GM19395 (cell line): ENCODE measurements at regions not wholly inside any gene's neighbourhood (a gene's known extent, or its start where the extent isn't known, plus 50 kb on each side); places are given as distances from the start of the nearest gene placed in this dataset.
"Not testable (repeated sequence)": the region's sequence is repeated elsewhere in the genome, so short reads cannot be mapped to it uniquely, and the experiment has no call there.

Experiments used
- ATAC-seq: cut with Tn5 transposase; IDR thresholded peaks from one replicate; pipeline ENCODE4 v1.9.1; 2021; ENCODE audit warnings: mild to moderate bottlenecking, moderate library complexity; ENCODE audit not compliant: unreplicated experiment

DNA sequence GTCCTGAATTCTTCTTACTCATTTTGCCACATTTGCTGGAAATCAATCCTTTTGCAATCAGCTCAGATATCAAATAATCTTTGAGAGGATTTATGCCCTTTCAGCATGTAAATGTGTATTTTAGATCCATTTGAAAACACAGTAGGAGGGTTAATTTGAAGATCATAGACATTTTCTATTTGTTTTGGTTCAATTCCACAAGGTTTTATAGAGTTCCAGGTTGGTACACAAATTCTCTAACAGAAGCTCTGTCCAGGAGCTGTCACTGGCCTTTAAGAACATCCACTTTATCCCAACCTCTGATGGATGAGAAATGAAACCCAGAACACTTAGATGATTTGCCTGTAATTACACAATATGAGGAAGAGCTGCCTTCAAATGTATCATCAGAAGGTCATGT is 157.3 kb upstream of the CHAC2 start:
- ATAC-seq, result no peak

DNA sequence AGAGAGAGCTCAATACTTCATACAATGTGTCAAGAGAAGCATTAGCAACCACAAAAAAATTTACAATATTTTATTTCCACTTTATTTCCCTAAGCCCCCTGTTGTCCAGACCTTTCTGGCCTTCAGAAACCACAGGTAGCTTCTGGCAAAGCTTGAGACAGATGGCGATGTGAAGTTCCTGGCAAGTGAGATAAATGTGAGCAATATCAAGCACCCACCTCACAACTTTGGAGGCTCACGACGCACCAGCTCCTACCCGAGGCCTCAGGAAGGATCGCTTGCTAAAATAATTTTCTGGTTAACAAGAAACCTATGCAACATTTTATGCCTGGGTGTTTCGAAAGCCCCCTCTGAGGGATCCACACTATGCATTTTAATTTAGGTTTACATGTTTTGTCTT is 158.1 kb upstream of the CHAC2 start:
- no peak for ATAC-seq

DNA sequence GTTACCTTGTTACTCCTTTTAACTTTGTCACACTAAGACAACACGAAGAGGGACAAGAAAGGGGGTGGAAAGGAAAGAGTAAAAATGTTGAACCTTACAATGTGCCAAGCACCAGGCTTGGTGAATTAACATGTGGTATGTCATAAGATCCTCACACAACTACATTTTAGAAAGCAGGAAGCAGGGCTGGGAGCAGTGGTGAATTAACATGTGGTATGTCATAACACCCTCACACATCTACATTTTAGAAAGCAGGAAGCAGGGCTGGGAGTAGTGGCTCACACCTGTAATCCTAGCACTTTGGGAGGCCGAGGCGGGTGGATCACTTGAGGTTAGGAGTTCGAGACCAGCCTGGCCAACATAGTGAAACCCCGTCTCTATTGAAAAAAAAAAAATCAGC is 159.3 kb upstream of the CHAC2 start:
- ATAC-seq, result no peak

- no peak for ATAC-seq
Observed at GRCh38 chr2:53600815-53601214, 166.8 kb upstream of the CHAC2 start.

GRCh38 chr2:53586733-53587612 is 180.6 kb upstream of the CHAC2 start:
- not testable (repeated sequence) for ATAC-seq

DNA sequence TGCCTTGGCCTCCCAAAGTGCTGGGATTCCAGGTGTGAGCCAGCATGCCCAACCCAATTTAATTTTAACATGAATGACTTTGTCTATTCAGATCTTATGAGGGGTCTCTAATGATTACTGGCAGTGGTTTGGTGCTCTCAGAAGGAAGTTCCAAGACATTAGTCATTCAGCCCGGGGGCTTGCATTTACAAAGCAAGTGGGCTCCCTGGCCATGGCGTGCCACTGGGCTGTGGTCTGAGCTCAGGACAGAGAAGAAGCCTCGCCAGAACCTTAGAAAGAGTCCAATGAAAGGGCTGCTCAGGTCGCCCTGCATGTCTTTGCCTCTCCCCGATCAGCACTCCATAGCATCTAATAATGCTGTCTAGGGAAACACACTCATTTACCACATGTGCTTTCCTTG is 182.6 kb upstream of the CHAC2 start:
- ATAC-seq, result no peak

- ATAC-seq, result no peak
Observed at GRCh38 chr2:53583583-53583982, 184.0 kb upstream of the CHAC2 start.

- no peak for ATAC-seq
Observed at GRCh38 chr2:53582556-53582955, 185.0 kb upstream of the CHAC2 start.

GRCh38 chr2:53576166-53576565 is 191.4 kb upstream of the CHAC2 start:
- ATAC-seq, result no peak

GRCh38 chr2:53575721-53576124 is 191.9 kb upstream of the CHAC2 start:
- ATAC-seq, result no peak

GRCh38 chr2:53572696-53573095 is 194.9 kb upstream of the CHAC2 start:
- no peak for ATAC-seq

- ATAC-seq, result no peak
Observed at GRCh38 chr2:53569957-53570727, 197.5 kb upstream of the CHAC2 start.

- ATAC-seq, result no peak
Observed at GRCh38 chr2:53568469-53568868, 199.1 kb upstream of the CHAC2 start.

DNA sequence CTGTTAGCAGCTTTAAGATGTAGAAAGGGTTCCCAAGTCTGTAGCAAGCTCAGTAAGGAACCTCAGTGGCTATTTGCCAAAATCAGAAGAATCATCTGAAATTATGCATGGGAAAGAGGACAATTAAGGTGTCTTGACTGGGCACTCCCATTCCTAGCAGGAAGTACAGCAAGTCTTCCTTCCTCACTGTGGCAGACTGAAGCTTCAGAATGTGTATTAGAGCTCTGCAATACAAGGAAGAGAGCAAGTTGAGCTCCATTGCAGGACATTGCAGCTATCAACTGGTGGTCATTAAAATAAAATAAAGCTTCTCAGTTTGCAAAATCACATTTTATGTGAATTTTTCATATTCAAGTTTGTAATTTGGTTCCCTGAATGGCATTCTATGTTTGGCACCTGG is 200.5 kb upstream of the CHAC2 start:
- no peak for ATAC-seq

DNA sequence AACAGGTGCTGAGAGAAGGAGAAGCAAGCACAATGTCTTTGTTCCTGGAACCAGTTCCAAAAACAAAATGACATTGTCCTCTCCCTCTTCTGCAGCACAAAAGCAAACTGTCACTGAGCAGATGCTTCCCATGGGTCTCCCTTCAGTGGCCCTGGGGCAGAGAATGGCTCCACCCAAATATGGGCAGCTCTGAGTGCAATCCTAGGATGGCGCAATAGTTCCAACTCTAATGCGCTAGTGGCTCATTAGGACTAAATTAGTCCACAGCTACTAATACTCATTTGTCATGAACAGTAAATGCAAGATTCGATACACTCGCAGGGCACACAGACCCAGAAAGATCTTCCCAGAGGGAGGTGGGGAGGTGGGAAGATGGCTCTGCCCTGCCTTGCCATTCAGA is 205.2 kb upstream of the CHAC2 start:
- no peak for ATAC-seq

DNA sequence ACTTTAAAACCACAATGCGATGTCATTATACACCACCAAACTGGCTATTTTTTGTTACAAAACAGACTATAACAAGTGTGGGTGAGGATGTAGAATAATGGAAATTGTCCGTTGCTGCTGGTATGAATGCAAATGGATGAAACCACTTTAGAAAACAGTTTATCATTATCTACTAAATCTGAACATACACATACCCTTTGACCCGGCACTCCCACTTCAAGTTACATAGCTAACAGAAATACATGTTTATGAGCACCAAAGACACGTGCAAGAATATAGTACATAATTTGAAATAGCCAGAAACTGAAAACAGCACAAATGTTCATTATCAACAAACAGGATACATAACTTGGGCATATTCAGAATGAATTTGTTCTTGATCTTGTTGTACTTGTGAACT is 206.4 kb upstream of the CHAC2 start:
- ATAC-seq, result no peak

DNA sequence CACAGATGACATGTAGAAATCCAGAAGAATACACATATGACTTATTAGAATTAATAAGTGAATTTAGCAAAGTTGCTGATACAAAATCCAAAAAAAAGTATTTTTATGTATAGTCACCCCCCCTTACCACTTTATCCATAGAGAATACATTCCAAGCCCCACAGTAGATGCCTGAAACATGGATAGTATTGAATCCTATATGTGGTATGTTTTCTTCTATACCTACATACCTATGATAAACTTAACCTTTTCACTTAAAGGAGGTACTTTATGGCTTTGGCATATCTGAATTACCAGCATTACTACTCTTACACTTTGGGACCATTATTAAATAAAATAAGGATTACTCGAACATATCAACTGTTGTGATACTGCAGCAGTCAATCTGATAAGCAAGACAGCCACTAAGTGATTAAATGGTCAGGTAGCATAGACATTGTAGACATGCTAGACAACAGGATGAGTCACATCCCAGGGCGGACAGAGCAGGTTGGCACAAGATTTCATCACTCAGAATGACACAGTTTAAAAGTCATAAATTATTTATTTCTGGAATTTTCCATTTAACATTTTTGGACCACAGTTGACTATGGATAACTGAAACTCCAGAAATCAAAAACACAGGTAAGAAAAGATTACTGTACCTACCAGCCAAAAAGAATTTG is 208.2 kb upstream of the CHAC2 start:
- ATAC-seq, result no peak

DNA sequence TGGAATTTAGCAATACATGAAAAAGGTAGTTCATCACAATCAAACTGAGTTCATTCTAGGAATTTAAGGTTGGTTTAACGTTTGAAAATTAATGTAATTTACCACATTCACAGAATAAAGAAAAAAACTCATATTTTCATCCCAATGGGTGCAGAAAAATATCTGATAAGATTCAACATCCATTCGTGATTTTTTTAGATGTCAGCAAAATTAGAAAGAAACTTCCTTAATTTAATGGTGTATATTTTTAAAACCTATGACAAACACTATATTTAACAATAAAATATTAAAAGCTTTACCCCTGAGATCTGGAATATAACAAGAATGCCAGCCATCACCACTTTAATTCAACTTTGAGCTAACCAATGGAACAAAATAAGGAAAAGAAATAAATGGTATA is 208.7 kb upstream of the CHAC2 start:
- ATAC-seq, result no peak

DNA sequence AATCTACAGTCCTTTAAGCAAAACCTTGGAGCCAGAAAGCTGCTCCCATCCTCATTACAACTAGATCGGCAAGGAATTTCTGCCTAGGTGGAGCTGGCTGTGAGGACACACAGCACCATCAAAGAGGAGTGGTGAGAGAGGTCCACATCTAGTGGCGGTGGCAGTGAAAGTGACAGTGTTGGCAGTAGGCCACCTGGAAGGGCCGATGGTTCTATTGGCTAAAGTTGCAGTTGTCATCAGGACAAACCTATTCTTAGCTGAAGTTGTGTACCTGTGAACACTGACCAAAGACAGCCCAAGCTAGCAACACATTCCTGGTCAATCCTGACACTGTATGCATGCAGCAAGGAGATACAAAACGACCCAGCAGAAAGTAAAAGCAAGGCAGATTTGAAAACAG is 218.1 kb upstream of the CHAC2 start:
- no peak for ATAC-seq

DNA sequence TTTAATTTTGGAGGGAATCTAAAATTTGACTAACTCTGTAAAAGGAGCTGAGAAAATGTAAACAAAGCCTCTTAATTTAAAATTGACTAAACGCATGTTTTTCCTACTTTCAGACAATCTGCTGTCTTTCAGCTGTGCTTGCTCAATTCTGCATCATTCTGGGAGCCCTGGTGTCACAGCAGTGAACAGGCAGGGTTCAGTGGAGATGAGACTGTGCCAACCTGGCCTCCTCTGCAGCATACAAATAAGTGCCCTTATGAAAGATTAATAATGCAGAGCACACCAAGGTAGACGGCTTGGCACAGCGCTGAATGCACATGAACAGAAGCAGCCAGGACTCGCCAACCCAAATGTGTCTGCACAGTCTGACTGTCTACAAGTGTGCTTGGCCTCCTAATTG is 222.0 kb upstream of the CHAC2 start:
- no peak for ATAC-seq

DNA sequence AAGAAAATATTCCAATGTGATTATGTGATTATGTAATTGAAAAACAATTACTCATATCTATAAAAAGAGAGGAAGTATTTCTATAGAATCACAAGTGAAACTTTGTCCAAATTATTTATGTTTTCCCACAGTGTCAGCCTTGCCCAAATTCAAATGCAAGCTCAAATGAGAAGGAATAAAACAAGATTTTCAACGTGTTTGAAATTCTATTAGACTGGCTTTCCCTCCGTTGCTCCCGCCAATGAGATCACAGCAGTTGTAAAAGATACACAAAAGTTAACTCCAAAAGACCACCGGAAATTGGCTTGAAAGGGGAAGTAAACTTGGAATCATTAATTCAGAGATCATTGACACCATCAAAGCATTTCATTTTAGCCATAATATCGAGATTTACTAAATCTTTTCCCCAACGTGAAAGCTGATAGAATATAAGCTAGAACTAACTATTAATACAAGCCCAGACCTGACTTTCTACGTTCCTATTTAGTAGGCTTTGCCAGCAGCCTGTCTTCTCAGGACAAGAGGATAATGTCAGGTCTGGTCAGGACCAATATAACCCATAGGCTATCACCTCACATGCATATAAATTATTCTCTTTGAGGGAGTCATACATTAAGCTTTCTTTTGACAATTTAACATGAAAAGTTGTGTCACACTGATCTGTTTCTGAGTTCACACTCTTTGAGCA is 222.6 kb upstream of the CHAC2 start:
- ATAC-seq, result no peak
